ENCODE measurements at regions not wholly inside any gene's neighbourhood (a gene's known extent, or its start where the extent isn't known, plus 50 kb on each side); places are given as distances from the start of the nearest gene placed in this dataset.

- no peak for TF ChIP-seq CTCF (IDR thresholded peaks at IDR 0.05)
- TF ChIP-seq POLR2AphosphoS5 (IDR thresholded peaks at IDR 0.05; ENCODE audit: insufficient read depth in 1 of 2, low read depth in 1 of 2): no peak
Measured at GRCh38 chr7:106573125-106573663, 87.8 kb downstream of the CCDC71L start.
